GM19023 (cell line): ENCODE measurements at regions not wholly inside any gene's neighbourhood (a gene's known extent, or its start where the extent isn't known, plus 50 kb on each side); places are given as distances from the start of the nearest gene placed in this dataset.
A peak's percentile ranks its signal among the peaks of the same experiment; 100 is the strongest.
"Not testable (repeated sequence)": the region's sequence is repeated elsewhere in the genome, so short reads cannot be mapped to it uniquely, and the experiment has no call there.

Experiments
- ATAC-seq: cut with Tn5 transposase; IDR thresholded peaks from one replicate; pipeline ENCODE4 v1.9.1; 2021; ENCODE audit warnings: mild to moderate bottlenecking, moderate library complexity; ENCODE audit not compliant: unreplicated experiment

GRCh38 chr5:108536321-108536720 is 154.4 kb upstream of the FBXL17 start:
- no peak for ATAC-seq

GRCh38 chr5:108532129-108532445 is 150.2 kb upstream of the FBXL17 start:
- not testable (repeated sequence) for ATAC-seq

- no peak for ATAC-seq
These were observed 149.7 kb upstream of the FBXL17 start for GRCh38 chr5:108531367-108532128.

GRCh38 chr5:108530706-108531105 is 148.8 kb upstream of the FBXL17 start:
- no peak for ATAC-seq

- no peak for ATAC-seq
These were observed 147.5 kb upstream of the FBXL17 start for GRCh38 chr5:108529381-108529780.

GRCh38 chr5:108528655-108529054 is 146.8 kb upstream of the FBXL17 start:
- ATAC-seq = no peak

GRCh38 chr5:108524564-108524963 is 142.7 kb upstream of the FBXL17 start:
- ATAC-seq = no peak

GRCh38 chr5:108523360-108523759 is 141.5 kb upstream of the FBXL17 start:
- no peak for ATAC-seq

- peak; percentile 49 for ATAC-seq
These were observed 140.1 kb upstream of the FBXL17 start for GRCh38 chr5:108521841-108522506.

GRCh38 chr5:108521011-108521700 is 139.3 kb upstream of the FBXL17 start:
- ATAC-seq = peak; percentile 81

- no peak for ATAC-seq
These were observed 134.9 kb upstream of the FBXL17 start for GRCh38 chr5:108516785-108517184.

- ATAC-seq = no peak
These were observed 133.7 kb upstream of the FBXL17 start for GRCh38 chr5:108515517-108516105.

GRCh38 chr5:108508979-108509378 is 127.1 kb upstream of the FBXL17 start:
- ATAC-seq = no peak

- ATAC-seq = no peak
These were observed 125.7 kb upstream of the FBXL17 start for GRCh38 chr5:108507631-108508030.

GRCh38 chr5:108505608-108506007 is 123.7 kb upstream of the FBXL17 start:
- no peak for ATAC-seq

- ATAC-seq = no peak
These were observed 123.1 kb upstream of the FBXL17 start for GRCh38 chr5:108504974-108505373.

GRCh38 chr5:108503986-108504385 is 122.1 kb upstream of the FBXL17 start:
- ATAC-seq = no peak

GRCh38 chr5:108495615-108496014 is 113.7 kb upstream of the FBXL17 start:
- not testable (repeated sequence) for ATAC-seq

- ATAC-seq = no peak
These were observed 106.1 kb upstream of the FBXL17 start for GRCh38 chr5:108487951-108488350.

GRCh38 chr5:108484035-108484434 is 102.1 kb upstream of the FBXL17 start:
- no peak for ATAC-seq

GRCh38 chr5:108481355-108481931 is 99.5 kb upstream of the FBXL17 start:
- no peak for ATAC-seq
